HG02840 (cell line): ENCODE measurements at regions not wholly inside any gene's neighbourhood (a gene's known extent, or its start where the extent isn't known, plus 50 kb on each side); places are given as distances from the start of the nearest gene placed in this dataset.
"Not testable (repeated sequence)": the region's sequence is repeated elsewhere in the genome, so short reads cannot be mapped to it uniquely, and the experiment has no call there.

Experiments used
- ATAC-seq: cut with Tn5 transposase; IDR thresholded peaks from one replicate; pipeline ENCODE4 v1.9.1; 2021; ENCODE audit warnings: mild to moderate bottlenecking, moderate library complexity, moderate number of reproducible peaks; ENCODE audit not compliant: unreplicated experiment, low FRiP score

DNA sequence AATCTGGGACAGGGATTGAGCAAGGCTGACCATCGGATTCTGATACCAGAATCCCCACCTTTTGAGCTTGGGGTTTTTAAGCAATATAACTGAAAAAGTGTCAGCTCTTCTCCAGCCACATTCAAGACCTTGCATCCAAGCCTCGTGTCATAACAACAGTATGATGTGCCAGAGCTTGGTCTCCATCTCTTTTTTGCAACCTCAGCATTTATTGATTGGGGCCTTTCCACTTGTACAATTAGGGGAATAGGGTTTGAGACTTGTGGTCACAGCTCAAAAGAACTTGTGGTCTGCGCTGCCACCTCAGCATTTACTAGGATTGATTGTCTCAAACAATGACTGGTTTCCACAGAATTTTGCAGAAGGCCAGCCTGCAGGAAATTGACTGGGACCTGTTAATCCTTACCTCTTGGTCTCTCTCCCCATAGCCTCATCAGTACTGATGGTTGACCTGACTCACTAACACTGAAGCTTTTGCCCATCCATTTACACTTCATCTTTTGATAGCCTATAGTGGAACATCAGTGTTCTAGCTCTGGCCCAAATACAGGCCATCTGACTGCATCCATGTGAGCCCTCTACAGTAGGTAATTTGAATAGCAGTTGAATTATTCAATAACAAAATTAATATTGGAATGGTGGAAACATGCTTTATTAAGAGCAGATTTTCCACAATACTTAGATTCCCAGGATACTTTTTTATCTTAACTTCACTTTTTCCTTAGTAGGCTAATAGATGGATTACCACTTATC, 381.6 kb upstream of the PRR16 start:
- ATAC-seq = no peak

DNA sequence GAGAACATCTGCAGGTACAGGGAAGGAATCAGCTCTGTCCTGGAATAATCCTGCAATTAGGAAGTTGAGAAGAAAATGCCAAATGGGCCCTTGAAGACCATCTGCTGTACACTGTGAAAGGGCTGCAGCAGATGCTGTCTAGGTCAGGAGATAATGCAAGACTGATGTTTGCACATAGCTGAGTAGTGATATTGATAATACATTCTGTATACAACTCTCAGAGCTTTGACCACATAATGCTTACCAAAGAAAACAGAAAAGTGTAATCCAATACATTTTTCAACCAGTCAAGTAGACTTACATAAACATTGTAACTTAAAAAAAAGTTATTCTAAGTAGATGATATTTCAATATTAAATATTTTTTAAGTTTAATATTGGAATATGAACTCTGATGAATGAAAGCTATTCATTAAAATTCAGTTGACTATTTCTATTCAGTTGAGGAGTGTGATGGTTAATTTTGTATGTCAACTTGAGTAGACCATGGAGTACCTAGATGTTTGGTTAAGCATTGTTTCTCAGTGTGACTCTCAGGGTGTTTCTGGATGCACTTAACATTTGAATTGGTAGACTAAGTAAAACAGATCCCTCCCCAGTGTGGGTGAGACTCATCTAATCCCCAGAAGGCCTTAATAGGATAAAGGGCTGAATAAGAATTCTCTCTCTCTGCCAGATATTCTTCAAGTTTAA, 380.1 kb upstream of the PRR16 start:
- no peak for ATAC-seq

DNA sequence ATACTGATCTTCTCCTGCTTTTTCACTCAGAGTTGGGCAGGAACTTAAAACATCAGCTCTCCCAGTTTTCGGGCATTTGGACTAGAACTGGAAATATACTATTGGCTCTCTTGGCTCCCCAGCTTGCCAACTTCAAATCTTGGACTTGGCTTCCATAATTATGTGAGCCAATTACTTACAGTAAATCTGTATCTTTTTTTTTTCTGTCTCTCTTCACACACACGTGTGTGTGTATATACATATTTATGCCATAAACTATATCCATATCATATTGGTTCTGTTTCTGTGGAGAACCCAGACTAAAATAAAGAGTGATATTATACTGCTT, 379.6 kb upstream of the PRR16 start:
- no peak for ATAC-seq

DNA sequence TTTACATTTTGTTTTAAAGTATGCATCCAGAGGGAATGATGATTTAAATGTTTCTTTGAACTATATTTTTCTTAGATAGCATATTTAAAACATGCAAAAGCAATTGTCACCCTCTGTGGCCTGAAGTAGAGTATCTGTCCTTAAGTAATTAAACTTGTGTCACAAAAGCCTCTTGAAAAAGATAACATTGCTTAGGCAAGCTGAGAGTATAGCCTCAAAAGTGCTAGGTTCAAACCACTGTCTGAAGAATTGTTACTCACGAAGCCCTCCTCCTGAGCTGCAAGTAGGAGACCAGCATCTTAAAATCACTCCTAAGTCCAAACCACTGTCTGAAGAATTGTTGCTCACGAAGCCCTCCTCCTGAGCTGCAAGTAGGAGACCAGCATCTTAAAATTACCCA, 378.0 kb upstream of the PRR16 start:
- ATAC-seq = no peak

DNA sequence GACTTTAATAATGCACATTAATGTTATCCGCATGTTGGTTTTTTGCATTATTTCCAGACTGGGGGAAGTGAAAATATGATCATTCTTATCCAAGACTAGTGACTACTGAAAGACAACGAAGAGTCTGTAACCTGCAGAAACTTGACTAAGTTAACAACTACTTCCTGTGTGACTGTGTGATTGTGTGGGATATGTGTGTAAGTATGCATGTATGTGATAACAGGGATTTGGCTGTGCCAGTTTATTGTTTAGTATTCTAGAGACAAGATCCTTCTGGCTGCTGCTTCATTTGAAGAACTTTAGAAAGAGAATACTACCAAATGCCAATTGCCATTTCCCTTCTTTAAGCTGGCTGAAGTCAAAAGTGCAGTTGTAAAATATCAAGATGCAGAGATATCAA, 375.7 kb upstream of the PRR16 start:
- ATAC-seq = no peak

DNA sequence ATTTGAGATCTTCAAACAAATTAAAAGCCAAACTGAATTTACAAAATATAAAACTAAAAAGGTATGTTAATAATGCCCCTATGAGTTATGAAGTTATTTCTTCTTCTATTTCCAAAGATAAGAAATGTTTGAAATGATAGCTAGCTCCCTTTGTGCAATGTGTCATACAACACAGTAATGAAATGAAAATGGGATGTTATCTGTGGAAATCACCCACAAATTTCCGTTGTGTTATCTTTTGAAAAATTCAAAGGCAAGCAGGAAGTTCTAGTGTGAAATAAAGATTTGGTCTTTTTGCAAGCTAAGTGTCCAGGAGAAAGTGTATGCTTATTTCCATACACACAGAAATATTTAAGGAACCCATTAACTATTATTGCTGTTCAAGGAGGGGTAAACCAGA, 375.3 kb upstream of the PRR16 start:
- ATAC-seq = no peak

DNA sequence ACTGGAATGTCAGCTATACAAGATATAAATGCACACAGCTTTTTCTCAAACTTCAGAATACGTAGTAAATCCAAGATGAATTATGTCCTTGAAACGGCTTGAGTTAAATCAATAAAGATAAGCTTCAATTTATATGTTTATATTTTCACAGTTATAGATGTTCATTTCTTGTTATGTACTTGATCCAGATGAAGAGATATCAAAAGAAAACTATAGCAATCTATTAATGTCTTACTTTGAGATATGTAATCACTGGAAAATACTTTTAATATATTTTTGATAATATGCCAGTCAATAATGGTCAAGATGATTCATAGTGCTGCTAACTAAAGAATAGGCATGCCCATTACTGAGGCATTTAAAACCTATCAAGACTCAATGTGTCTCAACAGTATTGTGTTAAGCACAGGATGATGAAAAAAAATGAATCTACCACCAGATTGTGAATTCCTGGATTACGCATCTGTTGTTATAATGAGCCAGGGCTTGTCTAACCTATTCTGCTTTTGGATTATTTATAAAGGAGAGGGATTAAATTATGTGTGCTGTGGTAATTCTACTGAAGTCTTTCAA, 372.6 kb upstream of the PRR16 start:
- ATAC-seq = no peak

DNA sequence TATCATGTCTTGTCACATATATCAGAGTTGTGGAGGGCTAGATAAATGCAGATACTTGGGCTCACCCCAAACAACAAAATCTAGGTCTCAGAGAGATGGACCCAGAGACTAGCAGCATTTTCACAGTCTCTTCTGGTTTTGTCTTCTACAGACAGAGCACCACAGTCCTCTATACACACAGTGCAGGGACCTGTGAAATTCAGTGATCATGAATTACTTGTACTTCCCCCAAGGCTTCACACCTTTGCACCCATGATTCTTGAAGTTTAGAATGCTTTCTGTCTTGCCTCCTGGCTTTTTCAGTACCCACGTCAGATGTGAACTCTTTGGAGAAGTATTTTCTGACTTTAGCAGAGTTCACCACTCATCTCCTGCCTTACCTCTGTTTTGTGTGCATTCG, 371.5 kb upstream of the PRR16 start:
- no peak for ATAC-seq

DNA sequence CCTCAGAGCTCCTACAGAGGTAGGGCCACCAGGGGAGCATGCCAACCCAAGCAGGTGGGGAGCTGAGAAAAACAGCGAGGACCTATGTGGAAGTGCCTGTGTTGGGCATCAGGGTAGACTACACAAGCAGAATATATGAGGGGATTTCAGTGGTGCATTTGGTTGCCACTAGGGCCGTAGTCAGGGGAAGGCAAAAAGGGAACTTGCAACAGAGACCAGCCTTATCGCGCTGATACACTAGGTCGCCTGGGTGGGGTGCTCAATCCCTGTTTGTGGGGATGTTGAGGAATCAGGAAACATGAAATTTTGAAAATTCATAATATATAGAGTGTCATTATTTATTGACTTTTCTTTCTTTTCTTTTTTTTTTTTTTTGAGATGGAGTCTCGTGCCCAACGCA, 370.9 kb upstream of the PRR16 start:
- no peak for ATAC-seq

DNA sequence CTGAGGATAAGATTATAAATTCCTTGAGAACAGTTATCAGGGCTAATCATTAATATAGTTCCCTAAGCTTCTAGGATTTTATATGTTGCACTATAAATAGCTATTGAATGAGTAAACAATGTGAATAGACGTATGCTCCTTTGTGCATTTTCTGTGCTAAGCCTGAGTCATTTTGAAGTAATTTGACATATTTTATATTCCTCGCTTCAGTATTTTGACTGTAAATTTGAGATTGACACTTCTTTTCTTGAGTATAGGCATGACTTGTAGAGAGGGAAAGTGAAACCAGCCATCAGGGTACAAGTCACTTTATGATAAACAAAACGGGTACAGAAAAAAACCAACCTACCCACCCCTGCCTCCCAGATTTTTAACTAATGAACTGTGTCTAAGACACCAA, 367.7 kb upstream of the PRR16 start:
- no peak for ATAC-seq

DNA sequence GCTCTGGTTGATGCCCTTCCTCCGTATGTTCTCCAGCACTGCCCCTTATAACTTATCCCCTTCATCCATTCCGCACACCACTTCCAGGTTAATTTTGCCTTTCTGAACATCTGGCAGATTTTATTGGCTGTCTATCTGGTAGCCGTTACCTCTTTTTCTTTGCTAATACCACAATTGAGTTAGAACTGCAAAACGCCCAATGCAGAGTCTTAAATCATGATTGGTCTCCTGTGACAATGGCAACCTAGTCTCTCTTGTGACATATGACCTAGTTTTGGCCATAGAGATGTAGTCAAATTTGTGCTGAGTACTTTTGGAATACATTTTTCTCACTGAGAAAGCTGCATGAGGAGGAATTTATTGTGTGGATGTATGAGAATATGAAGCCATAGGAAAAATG, 365.7 kb upstream of the PRR16 start:
- ATAC-seq = no peak

DNA sequence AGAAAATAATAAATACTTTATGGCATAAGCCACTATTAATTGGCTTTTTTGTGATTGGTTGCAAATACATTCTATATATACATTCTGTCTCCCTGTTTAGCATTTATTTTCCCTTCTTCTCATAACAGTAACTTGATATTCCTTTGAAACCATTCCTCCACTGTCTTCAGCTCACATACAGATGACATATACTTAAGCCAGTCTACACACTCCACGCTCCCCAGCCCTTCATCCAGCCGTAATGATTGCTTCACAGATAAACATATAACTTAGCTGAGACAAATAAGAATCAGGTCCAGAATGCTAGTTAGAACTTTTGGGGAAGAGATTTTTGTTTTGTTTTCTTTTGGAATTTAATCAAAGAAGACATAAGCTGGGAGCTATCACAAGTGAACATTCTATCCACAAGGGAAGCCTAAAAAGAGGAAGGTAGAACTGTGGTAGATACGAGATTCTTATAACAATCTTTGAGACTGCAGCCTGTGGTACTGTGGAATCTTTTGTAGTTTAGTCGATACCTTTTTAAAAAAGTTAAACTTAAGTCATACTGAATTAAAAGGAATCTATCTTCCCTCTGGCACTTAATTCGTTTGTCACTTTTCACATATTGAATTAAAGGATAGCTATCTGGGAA, 365.1 kb upstream of the PRR16 start:
- no peak for ATAC-seq

DNA sequence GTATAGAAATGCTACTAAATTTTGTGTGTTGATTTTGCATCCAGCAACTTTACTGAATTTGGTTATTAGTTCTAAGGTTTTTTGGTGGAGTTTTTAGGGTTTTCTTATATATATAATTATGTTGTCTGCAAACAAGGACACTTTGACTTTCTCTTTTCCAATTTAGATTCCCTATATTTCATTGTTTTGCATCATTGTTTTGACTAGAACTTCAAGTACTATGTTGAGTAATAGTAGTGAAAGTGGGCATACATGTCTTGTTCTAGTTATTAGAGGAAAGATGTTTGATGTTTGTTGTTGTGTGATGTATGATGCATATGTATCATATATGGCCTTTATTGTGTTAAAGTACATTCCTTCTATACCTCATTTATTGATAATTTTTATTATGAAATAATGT, 362.3 kb upstream of the PRR16 start:
- no peak for ATAC-seq

DNA sequence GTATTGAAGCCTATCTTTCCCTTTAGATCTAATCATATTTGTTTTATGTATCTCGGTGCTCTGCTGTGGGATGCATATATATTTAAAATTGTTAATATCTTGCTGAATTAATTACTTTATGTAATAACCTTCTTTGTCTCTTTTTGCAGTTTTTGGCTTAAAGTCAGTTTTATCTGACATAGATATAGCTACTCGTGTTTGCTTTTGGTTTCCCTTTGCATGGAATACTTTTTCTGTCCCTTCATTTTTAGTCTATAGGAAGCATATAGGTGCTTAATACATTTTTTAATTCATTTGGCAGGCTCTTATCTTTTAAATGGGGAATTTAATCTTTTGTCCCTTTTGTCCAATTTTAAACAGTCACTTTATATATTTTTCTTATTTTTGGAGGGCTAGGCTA, 360.6 kb upstream of the PRR16 start:
- no peak for ATAC-seq

DNA sequence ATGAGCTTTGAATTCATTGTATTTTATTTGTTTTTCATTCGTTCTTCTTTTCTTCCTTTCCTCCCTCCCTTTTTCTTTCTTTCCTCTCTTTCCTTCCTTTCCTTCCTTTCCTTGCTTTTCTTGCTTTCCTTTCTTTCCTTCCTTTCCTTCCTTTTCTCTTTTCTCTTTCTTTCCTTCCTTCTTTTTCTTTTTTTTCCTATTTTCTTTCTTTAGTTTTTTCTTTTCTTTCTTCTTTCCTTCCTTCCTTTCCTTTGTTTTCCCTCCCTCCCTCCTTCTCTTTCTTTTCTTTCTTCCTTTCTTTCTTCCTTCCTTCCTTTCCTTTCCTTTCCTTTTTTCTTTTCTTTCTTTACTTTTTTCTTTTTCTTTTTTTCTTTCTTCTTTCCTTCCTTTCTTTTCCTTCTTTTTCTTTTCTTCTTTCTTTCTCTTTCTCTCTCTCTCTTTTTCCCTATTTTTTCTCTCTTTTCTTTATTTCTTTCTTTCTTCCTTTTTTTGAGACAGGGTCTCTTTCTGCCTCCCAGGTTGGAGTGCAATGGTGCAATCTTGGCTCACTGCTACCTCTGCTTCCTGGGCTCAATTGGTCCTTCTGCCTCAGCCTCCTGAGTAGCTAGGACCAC, 357.1 kb upstream of the PRR16 start:
- ATAC-seq = no peak

DNA sequence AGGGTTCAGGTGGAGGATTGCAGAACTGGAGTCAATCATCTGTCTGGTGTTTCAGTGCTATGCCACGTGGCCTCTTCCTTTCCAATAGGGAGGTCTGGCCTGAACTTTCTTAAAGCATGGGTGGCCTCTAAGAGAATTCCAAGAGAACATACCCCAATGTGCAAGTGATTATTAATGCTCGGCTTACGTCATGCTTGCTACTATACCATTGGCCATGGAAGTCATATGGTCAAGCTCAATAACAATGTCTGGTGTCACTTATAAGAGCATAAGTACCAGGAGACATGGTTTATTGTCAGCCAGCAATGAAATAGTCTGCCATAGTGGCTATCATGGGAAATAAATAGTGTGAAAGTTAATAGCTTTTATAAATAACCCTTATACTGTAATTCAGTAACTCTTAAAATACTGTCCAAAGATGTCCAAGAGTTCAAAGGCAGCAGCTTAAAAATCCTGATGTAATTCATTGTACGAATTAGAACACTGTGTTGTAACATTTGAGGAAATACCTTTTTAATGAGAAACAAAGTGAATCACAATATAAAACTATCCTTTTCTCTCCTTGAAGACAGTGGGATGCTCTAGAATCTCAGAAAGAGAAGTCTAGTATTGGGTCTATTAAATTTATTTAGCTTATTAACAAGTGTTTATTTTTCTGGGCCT, 355.4 kb upstream of the PRR16 start:
- ATAC-seq = no peak

DNA sequence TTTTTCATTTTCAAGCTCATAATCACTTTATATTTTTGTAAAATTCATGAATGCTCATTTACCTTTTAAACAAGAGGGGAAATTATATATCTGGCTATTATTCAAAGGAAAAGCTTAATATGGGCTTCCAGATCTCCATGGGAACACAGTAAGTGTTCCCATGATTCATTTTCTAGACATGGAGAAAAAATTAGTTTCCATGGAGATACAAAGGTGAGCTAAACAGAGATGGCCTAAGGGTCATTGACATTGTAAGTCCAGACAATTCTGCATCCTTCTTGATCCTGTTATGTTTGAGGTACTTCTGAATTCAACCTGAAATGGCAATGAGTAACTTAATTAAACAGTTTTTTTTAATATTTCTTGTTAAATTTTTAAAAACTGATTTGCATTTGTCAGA, 341.4 kb upstream of the PRR16 start:
- ATAC-seq = no peak

DNA sequence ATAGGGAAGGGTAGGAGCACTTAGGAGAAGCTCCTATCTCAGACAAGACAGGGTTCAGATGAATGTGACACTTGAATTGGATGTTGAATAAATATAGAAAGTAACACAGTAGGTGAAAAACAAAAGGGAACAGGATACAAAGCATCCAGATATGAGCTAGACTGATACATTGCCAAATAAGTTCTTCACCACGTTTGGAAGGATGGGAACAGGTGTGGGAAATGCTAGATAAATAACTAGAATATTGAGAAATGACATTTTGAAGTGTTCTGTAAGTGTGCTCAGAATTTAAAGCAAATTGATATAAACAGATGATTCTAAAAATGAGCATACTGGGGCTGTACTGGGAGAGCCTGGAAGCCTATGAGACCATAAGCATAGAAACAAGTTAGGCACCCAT, 340.1 kb upstream of the PRR16 start:
- no peak for ATAC-seq

DNA sequence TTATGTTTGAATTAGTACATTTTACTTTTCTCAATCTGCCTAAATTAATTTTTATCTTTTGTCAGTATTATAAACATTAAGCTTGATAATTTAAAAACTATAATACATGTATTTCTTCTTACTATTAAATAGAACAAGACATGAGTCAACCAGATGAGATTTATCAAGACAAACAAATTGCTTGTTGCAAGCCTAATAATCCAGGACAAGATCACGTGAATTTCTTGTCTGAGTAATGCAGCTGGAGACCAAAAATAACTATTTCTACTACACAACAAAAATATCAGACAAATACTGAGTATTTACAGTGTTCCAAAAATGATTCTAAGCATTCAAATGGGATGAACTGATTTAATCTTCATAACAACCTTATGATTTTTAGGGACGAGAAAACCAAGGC, 339.1 kb upstream of the PRR16 start:
- ATAC-seq = no peak

DNA sequence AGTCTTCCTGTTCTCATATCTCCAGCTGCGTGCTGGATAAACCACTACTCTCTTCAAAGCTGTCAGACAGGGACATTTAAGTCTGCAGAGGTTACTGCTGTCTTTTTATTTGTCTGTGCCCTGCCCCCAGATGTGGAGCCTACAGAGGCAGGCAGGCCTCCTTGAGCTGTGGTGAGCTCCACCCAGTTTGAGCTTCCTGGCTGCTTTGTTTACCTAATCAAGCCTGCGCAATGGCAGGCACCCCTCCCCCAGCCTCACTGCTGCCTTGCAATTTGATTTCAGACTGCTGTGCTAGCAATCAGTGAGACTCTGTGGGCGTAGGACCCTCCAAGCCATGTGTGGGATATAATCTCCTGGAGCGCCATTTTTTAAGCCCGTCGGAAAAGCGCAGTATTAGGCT, 331.8 kb upstream of the PRR16 start:
- ATAC-seq = not testable (repeated sequence)

DNA sequence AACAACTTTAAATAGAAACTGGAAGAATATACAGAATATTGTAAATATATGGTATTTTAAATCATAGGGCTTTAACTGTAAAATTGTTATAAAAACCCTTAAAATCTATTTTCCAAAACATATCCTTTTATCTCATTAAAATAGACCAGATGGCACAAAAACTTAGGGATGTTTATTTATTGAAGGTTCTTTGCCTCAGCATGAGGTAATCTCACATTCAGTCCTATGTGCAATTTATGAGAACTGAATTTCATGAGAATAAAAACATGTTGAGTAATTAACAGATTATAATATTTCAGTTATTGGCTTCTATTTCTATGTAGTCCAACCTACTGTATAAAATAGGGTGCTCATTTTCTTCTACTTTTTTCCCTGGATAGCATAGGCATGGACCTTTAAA, 329.2 kb upstream of the PRR16 start:
- no peak for ATAC-seq
